Glutamatergic neuron (in vitro differentiated cells): ENCODE measurements at regions not wholly inside any gene's neighbourhood (a gene's known extent, or its start where the extent isn't known, plus 50 kb on each side); places are given as distances from the start of the nearest gene placed in this dataset.

ENCODE experiments used
- DNase-seq: peaks from one replicate; pipeline ENCODE4 v3.0.0; 2022
- H3K27ac Mint-ChIP-seq: one replicate; pipeline ENCODE4 v1.8.0; 2020; ENCODE audit warnings: mild to moderate bottlenecking, mixed read lengths, inconsistent platforms; ENCODE audit not compliant: unreplicated experiment
- H3K27me3 Mint-ChIP-seq: one replicate; pipeline ENCODE4 v1.8.0; 2020; ENCODE audit warnings: mild to moderate bottlenecking, moderate library complexity, mixed read lengths, inconsistent platforms; ENCODE audit not compliant: unreplicated experiment
- H3K36me3 Mint-ChIP-seq: one replicate; pipeline ENCODE4 v1.8.0; 2020; ENCODE audit warnings: mild to moderate bottlenecking, mixed read lengths, inconsistent platforms; ENCODE audit not compliant: unreplicated experiment
- H3K4me1 Mint-ChIP-seq: one replicate; pipeline ENCODE4 v1.8.0; 2020; ENCODE audit warnings: mild to moderate bottlenecking, low read depth, mixed read lengths, inconsistent platforms; ENCODE audit not compliant: unreplicated experiment
- H3K4me3 Mint-ChIP-seq: one replicate; pipeline ENCODE4 v1.8.0; 2020; ENCODE audit warnings: mild to moderate bottlenecking, mixed read lengths, inconsistent platforms; ENCODE audit not compliant: unreplicated experiment
- H3K9me3 Mint-ChIP-seq: one replicate; pipeline ENCODE4 v1.8.0; 2020; ENCODE audit warnings: mild to moderate bottlenecking, moderate library complexity, mixed read lengths, inconsistent platforms; ENCODE audit not compliant: unreplicated experiment
- CTCF ChIP-seq: fragments of 200-600 bp; sonication (generic); IDR thresholded peaks from one replicate; pipeline ENCODE4 v1.5.0; 2021; ENCODE audit not compliant: partially characterized antibody, unreplicated experiment

- Mint-ChIP-seq H3K27me3 (no peaks in the 10 kb centered on the region), H3K27ac (no peak overlapping the region), H3K4me1 (peaks cover 21% of the 10 kb centered on the region), H3K4me3 (no peak overlapping the region), H3K9me3 (no peaks in the 10 kb centered on the region), H3K36me3 (no peaks in the 10 kb centered on the region)
- no peak for TF ChIP-seq CTCF
- no peak for DNase-seq
These were observed 117.6 kb upstream of the KLF7 start for GRCh38 chr2:207283356-207283755.

GRCh38 chr2:207284556-207285472 lies 119.1 kb upstream of the KLF7 start:
- no peak for DNase-seq
- Mint-ChIP-seq H3K27ac (no peak overlapping the region), H3K36me3 (no peaks in the 10 kb centered on the region), H3K4me3 (no peak overlapping the region), H3K4me1 (peaks cover 29% of the 10 kb centered on the region), H3K27me3 (no peaks in the 10 kb centered on the region), H3K9me3 (no peaks in the 10 kb centered on the region)
- no peak for TF ChIP-seq CTCF

GRCh38 chr2:207285473-207285815 lies 119.7 kb upstream of the KLF7 start:
- DNase-seq: no peak
- H3K4me1 Mint-ChIP-seq: peaks cover 29% of the 10 kb centered on the region

GRCh38 chr2:207286106-207286505 lies 120.4 kb upstream of the KLF7 start:
- H3K27me3 Mint-ChIP-seq: no peaks in the 10 kb centered on the region
- no peak overlapping the region for H3K4me3 Mint-ChIP-seq
- H3K9me3 Mint-ChIP-seq: no peaks in the 10 kb centered on the region
- no peak for DNase-seq
- H3K27ac Mint-ChIP-seq: no peak overlapping the region
- peaks cover 29% of the 10 kb centered on the region for H3K4me1 Mint-ChIP-seq
- TF ChIP-seq CTCF: no peak
- H3K36me3 Mint-ChIP-seq: no peaks in the 10 kb centered on the region

More at GRCh38 chr2:207285473-207285815, 119.7 kb upstream of the KLF7 start:
- TF ChIP-seq CTCF: no peak
- no peaks in the 10 kb centered on the region for H3K9me3 Mint-ChIP-seq
- no peaks in the 10 kb centered on the region for H3K36me3 Mint-ChIP-seq
- H3K4me3 Mint-ChIP-seq: peak overlapping the region; percentile 19
- H3K27me3 Mint-ChIP-seq: no peaks in the 10 kb centered on the region
- H3K27ac Mint-ChIP-seq: no peak overlapping the region

GRCh38 chr2:207288628-207289027 lies 122.9 kb upstream of the KLF7 start:
- Mint-ChIP-seq H3K27ac (no peak overlapping the region), H3K9me3 (no peaks in the 10 kb centered on the region), H3K27me3 (no peaks in the 10 kb centered on the region), H3K4me3 (no peak overlapping the region), H3K4me1 (peaks cover 23% of the 10 kb centered on the region), H3K36me3 (no peaks in the 10 kb centered on the region)
- no peak for TF ChIP-seq CTCF
- peak; percentile 23 for DNase-seq
